ENCODE measurements at regions not wholly inside any gene's neighbourhood (a gene's known extent, or its start where the extent isn't known, plus 50 kb on each side); places are given as distances from the start of the nearest gene placed in this dataset.

DNA sequence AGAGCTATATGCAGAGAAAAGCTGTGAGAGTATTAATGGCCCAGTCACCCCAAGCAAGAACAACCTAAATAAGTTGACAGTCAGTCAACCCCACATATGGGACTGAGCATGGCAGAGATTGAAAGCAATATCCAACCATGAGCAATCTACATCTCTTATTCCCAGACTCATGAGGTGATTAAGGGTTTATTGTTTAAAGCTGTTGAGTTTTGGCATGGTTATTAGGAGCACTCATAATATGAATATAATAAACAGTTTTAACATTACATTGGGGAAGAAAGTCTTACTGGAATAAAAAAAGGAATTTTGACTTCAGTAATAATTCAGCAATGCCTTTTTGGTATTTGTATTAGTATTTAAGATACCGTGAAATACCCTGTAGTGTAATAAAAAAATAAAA lies 1627.4 kb downstream of the STIM2 start:
- TF ChIP-seq EP300 (IDR thresholded peaks at IDR 0.05) = no peak
- TF ChIP-seq, protein P1, sequence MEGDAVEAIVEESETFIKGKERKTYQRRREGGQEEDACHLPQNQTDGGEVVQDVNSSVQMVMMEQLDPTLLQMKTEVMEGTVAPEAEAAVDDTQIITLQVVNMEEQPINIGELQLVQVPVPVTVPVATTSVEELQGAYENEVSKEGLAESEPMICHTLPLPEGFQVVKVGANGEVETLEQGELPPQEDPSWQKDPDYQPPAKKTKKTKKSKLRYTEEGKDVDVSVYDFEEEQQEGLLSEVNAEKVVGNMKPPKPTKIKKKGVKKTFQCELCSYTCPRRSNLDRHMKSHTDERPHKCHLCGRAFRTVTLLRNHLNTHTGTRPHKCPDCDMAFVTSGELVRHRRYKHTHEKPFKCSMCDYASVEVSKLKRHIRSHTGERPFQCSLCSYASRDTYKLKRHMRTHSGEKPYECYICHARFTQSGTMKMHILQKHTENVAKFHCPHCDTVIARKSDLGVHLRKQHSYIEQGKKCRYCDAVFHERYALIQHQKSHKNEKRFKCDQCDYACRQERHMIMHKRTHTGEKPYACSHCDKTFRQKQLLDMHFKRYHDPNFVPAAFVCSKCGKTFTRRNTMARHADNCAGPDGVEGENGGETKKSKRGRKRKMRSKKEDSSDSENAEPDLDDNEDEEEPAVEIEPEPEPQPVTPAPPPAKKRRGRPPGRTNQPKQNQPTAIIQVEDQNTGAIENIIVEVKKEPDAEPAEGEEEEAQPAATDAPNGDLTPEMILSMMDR (IDR thresholded peaks at IDR 0.05) = no peak
